K562 (cell line): ENCODE measurements at regions not wholly inside any gene's neighbourhood (a gene's known extent, or its start where the extent isn't known, plus 50 kb on each side); places are given as distances from the start of the nearest gene placed in this dataset.

Source experiments
- CBFA2T2 ChIP-seq: fragments of 450-650 bp; conservative IDR thresholded peaks from 2 replicates; pipeline ENCODE4 v1.6.1; 2017; ENCODE audit warnings: mild to moderate bottlenecking
- FOXM1 ChIP-seq, 2 experiments: fragments of 450-650 bp in 1 of 2; sonication (generic) in 1 of 2; formaldehyde crosslinking in 1 of 2; IDR thresholded peaks; 2 replicates each; pipeline versions ENCODE4 v1.6.1 to v1.9.0; 2017 to 2022; ENCODE audit warnings: low read depth in 2 of 2, mild to moderate bottlenecking in 2 of 2, missing genetic modification reagents in 1 of 2, moderate library complexity in 1 of 2
- POLR2A ChIP-seq: fragments of 450-650 bp; conservative IDR thresholded peaks from 2 replicates; pipeline ENCODE4 v1.6.1; 2016
- SAP30 ChIP-seq: fragments of 200-600 bp; sonication (generic); IDR thresholded peaks from 2 replicates; pipeline ENCODE4 v1.6.1; 2012; ENCODE audit warnings: borderline replicate concordance, low read depth, mild to moderate bottlenecking, moderate library complexity, low read length, control low read depth, inconsistent platforms; ENCODE audit not compliant: insufficient read depth, poor library complexity, severe bottlenecking
- SP2 ChIP-seq: IDR thresholded peaks from 2 replicates; pipeline ENCODE4 v1.6.1; 2011; ENCODE audit warnings: mild to moderate bottlenecking, low read depth, low read length, moderate library complexity; ENCODE audit not compliant: poor library complexity, severe bottlenecking; ENCODE audit errors: extremely low read depth
- TF ChIP-seq, protein P1 (sequence below): sonication (generic); formaldehyde crosslinking; IDR thresholded peaks from 2 replicates; pipeline ENCODE4 v1.8.1; 2023; ENCODE audit warnings: mild to moderate bottlenecking, missing genetic modification reagents, moderate library complexity
- TF ChIP-seq, protein P2 (sequence below): sonication (generic); formaldehyde crosslinking; IDR thresholded peaks from 2 replicates; pipeline ENCODE4 v1.8.0; 2022; ENCODE audit warnings: missing genetic modification reagents, mild to moderate bottlenecking, moderate library complexity, borderline replicate concordance

DNA sequence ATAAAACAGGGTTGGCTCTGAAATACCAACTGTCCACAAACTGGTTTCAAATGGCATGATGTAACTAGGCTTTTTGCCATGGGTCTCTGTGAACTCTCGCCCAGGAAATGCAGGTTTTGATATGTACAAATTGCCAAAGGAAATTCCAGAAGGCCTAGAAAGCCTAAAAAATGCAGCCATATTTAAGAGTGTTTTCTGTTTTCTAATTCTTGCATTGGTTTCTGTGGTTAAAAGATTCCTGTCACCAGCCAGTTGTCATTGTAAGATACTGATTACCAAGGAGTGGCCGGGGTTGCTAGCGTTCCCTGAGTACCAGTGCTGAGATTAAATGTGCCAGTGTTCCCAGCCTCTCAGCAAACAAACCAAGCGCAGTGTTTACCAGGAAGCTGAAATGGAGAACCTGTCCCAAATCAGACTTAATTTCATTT, 53.9 kb upstream of the SORBS2 start:
- TF ChIP-seq, protein P1, sequence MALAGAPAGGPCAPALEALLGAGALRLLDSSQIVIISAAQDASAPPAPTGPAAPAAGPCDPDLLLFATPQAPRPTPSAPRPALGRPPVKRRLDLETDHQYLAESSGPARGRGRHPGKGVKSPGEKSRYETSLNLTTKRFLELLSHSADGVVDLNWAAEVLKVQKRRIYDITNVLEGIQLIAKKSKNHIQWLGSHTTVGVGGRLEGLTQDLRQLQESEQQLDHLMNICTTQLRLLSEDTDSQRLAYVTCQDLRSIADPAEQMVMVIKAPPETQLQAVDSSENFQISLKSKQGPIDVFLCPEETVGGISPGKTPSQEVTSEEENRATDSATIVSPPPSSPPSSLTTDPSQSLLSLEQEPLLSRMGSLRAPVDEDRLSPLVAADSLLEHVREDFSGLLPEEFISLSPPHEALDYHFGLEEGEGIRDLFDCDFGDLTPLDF, result no peak
- TF ChIP-seq FOXM1 (IDR thresholded peaks at IDR 0.05; ENCODE audit: low read depth) (no peak), FOXM1 (CRISPR knock-in tag; IDR thresholded peaks at IDR 0.05; ENCODE audit: low read depth) (no peak), CBFA2T2 (no peak), SAP30 (no peak), SP2 (no peak), POLR2A (no peak)
- TF ChIP-seq, protein P2, sequence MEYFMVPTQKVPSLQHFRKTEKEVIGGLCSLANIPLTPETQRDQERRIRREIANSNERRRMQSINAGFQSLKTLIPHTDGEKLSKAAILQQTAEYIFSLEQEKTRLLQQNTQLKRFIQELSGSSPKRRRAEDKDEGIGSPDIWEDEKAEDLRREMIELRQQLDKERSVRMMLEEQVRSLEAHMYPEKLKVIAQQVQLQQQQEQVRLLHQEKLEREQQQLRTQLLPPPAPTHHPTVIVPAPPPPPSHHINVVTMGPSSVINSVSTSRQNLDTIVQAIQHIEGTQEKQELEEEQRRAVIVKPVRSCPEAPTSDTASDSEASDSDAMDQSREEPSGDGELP (CRISPR knock-in tag), result no peak
